Nephron (organoid): ENCODE measurements at regions not wholly inside any gene's neighbourhood (a gene's known extent, or its start where the extent isn't known, plus 50 kb on each side); places are given as distances from the start of the nearest gene placed in this dataset.

Experiments
- H3K27ac Mint-ChIP-seq, 3 experiments: 2 replicates each; pipeline ENCODE4 v1.8.0; 2020; ENCODE audit warnings: mixed read lengths in 3 of 3, mild to moderate bottlenecking in 2 of 3, moderate library complexity in 1 of 3
- H3K27me3 Mint-ChIP-seq: 2 replicates; pipeline ENCODE4 v1.8.0; 2021; ENCODE audit warnings: low read depth, mild to moderate bottlenecking, moderate library complexity, mixed read lengths
- H3K36me3 Mint-ChIP-seq: 2 replicates; pipeline ENCODE4 v1.8.0; 2020; ENCODE audit warnings: low read depth, mixed read lengths
- H3K4me1 Mint-ChIP-seq: 2 replicates; pipeline ENCODE4 v1.8.0; 2020; ENCODE audit warnings: mixed read lengths
- H3K4me3 Mint-ChIP-seq, 3 experiments: 2 replicates each; pipeline ENCODE4 v1.8.0; 2020; ENCODE audit warnings: mild to moderate bottlenecking in 3 of 3, mixed read lengths in 3 of 3, moderate library complexity in 2 of 3
- H3K9me3 Mint-ChIP-seq: 2 replicates; pipeline ENCODE4 v1.8.0; 2020; ENCODE audit warnings: mixed read lengths
- CTCF ChIP-seq, 3 experiments: fragments of 200-600 bp; sonication (generic); IDR thresholded peaks; one replicate each; pipeline ENCODE4 v1.5.0; 2021; ENCODE audit warnings: antibody characterized with exemption in 3 of 3; ENCODE audit not compliant: unreplicated experiment in 3 of 3

GRCh38 chr2:62296034-62296831 is 100.3 kb downstream of the B3GNT2 start:
- Mint-ChIP-seq H3K27ac (peak overlapping the region in 1 of 3 experiments; percentile 43), H3K27me3 (no peaks in the 10 kb centered on the region), H3K9me3 (no peaks in the 10 kb centered on the region), H3K4me1 (peaks cover 22% of the 10 kb centered on the region), H3K36me3 (no peaks in the 10 kb centered on the region), H3K4me3 (no peak overlapping the region)
- no peak for TF ChIP-seq CTCF (IDR thresholded peaks at IDR 0.05; ENCODE audit: unreplicated experiment in 3 of 3)

GRCh38 chr2:62293490-62294271 is 97.8 kb downstream of the B3GNT2 start:
- no peaks in the 10 kb centered on the region for H3K27me3 Mint-ChIP-seq
- peak overlapping the region in 1 of 3 experiments; percentile 12 for H3K4me3 Mint-ChIP-seq
- H3K27ac Mint-ChIP-seq, result peak overlapping the region; percentile 88 to 91 (median 91)
- TF ChIP-seq CTCF (IDR thresholded peaks at IDR 0.05; ENCODE audit: unreplicated experiment in 3 of 3), result no peak
- no peaks in the 10 kb centered on the region for H3K9me3 Mint-ChIP-seq
- H3K4me1 Mint-ChIP-seq, result peaks cover 22% of the 10 kb centered on the region
- H3K36me3 Mint-ChIP-seq, result no peaks in the 10 kb centered on the region

GRCh38 chr2:62293151-62293489 is 97.2 kb downstream of the B3GNT2 start:
- TF ChIP-seq CTCF (IDR thresholded peaks at IDR 0.05; ENCODE audit: unreplicated experiment in 3 of 3), result no peak
- peaks cover 28% of the 10 kb centered on the region for H3K4me1 Mint-ChIP-seq

GRCh38 chr2:62292190-62292589 is 96.3 kb downstream of the B3GNT2 start:
- H3K9me3 Mint-ChIP-seq, result no peaks in the 10 kb centered on the region
- no peaks in the 10 kb centered on the region for H3K27me3 Mint-ChIP-seq
- H3K27ac Mint-ChIP-seq, result peak overlapping the region; percentile 70 to 88 (median 84)
- TF ChIP-seq CTCF (IDR thresholded peaks at IDR 0.05; ENCODE audit: unreplicated experiment in 3 of 3), result no peak
- H3K4me3 Mint-ChIP-seq, result peak overlapping the region in 2 of 3 experiments; percentile 22 to 51
- peaks cover 34% of the 10 kb centered on the region for H3K4me1 Mint-ChIP-seq
- no peaks in the 10 kb centered on the region for H3K36me3 Mint-ChIP-seq

More at GRCh38 chr2:62293151-62293489, 97.2 kb downstream of the B3GNT2 start:
- Mint-ChIP-seq H3K36me3 (no peaks in the 10 kb centered on the region), H3K27me3 (no peaks in the 10 kb centered on the region), H3K27ac (peak overlapping the region; percentile 88 to 91 (median 91)), H3K4me3 (peak overlapping the region in 1 of 3 experiments; percentile 12), H3K9me3 (no peaks in the 10 kb centered on the region)

GRCh38 chr2:62291517-62292137 is 95.7 kb downstream of the B3GNT2 start:
- Mint-ChIP-seq H3K27ac (peak overlapping the region; percentile 70 to 88 (median 84)), H3K36me3 (no peaks in the 10 kb centered on the region), H3K9me3 (no peaks in the 10 kb centered on the region), H3K27me3 (no peaks in the 10 kb centered on the region), H3K4me1 (peaks cover 34% of the 10 kb centered on the region), H3K4me3 (no peak overlapping the region)
- no peak for TF ChIP-seq CTCF (IDR thresholded peaks at IDR 0.05; ENCODE audit: unreplicated experiment in 3 of 3)
